Activated B cell treated with CpG ODN at 0.5 μM for 24 hours (primary cell): ENCODE measurements at regions not wholly inside any gene's neighbourhood (a gene's known extent, or its start where the extent isn't known, plus 50 kb on each side); places are given as distances from the start of the nearest gene placed in this dataset.
A peak's percentile ranks its signal among the peaks of the same experiment; 100 is the strongest.

Source experiments
- ATAC-seq: fragments of 200-7000 bp; cut with Tn5 transposase; one replicate; pipeline ENCODE4 v1.10.0; 2021; ENCODE audit warnings: low read depth, mild to moderate bottlenecking, moderate library complexity
- CTCF ChIA-PET: fragments of 350-600 bp; sonication (Branson Sonifier 250); formaldehyde crosslinking; loops from one replicate; lab custom pipeline; 2021; ENCODE audit warnings: antibody characterized with exemption; lab: Charles Lee
- POLR2A ChIA-PET: fragments of 350-600 bp; sonication (Branson Sonifier 250); formaldehyde crosslinking; loops from one replicate; lab custom pipeline; 2021; ENCODE audit warnings: antibody characterized with exemption; lab: Charles Lee
- DNase-seq: peaks from one replicate; pipeline ENCODE4 v3.0.0; 2022
- H3K27ac Mint-ChIP-seq: one replicate; pipeline ENCODE4 v1.8.0; 2020; ENCODE audit warnings: mixed read lengths
- H3K27me3 Mint-ChIP-seq: one replicate; pipeline ENCODE4 v1.8.0; 2021; ENCODE audit warnings: mixed read lengths
- H3K36me3 Mint-ChIP-seq: one replicate; pipeline ENCODE4 v1.8.0; 2021; ENCODE audit warnings: low read depth, mixed read lengths
- H3K4me1 Mint-ChIP-seq: one replicate; pipeline ENCODE4 v1.8.0; 2021; ENCODE audit warnings: mixed read lengths
- H3K4me3 Mint-ChIP-seq: one replicate; pipeline ENCODE4 v1.8.0; 2020; ENCODE audit warnings: mild to moderate bottlenecking, mixed read lengths
- H3K9me3 Mint-ChIP-seq: one replicate; pipeline ENCODE4 v1.8.0; 2020; ENCODE audit warnings: mixed read lengths
- CTCF ChIP-seq: fragments of 200-600 bp; IDR thresholded peaks from one replicate; pipeline ENCODE4 v1.8.0; 2022; ENCODE audit warnings: antibody characterized with exemption, mild to moderate bottlenecking
- intact Hi-C: fragments of 100-400 bp; cut with micrococcal nuclease; formaldehyde crosslinking; loops from one replicate; pipeline ENCODE4 v1.15.1; 2024

DNA sequence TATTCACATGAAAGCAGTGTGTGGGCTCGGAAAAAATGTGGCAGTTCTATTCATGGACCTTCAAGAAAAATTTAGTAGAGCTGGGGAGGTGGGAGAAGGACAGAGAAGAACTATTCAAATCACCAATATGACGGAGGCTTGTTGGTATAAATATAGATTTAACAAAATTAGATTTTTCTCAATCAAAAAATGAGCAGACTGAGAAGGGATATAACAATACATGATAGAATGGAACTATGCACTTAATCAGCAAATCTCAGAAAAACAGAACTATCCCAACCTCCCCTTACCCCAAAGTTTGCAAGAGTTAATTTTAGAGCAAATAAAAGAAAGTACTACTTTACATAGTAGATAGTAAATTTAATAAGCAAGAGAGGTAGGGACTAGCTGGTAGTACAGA, 194.6 kb upstream of the BCL6 start:
- ChIA-PET POLR2A (interaction anchor here (0.6 to 1.1 kb wide), 3 partner anchors 11 to 323 kb away, joined by 3 read pairs; no protein-coding TSS in a partner anchor), CTCF (interaction anchor here (1.1 kb wide), 1 partner anchor 189 kb away, joined by 3 read pairs; no protein-coding TSS in a partner anchor)
- intact Hi-C loops: loop anchor here (5.0 kb wide), 1 partner anchor 212 kb away; the partner anchor contains the start of gene LPP
- DNase-seq: no peak
- no peak overlapping the region for H3K4me3 Mint-ChIP-seq
- TF ChIP-seq CTCF: no peak
- H3K36me3 Mint-ChIP-seq: no peaks in the 10 kb centered on the region
- H3K9me3 Mint-ChIP-seq: no peaks in the 10 kb centered on the region
- H3K4me1 Mint-ChIP-seq: peaks cover 17% of the 10 kb centered on the region
- no peak overlapping the region for H3K27ac Mint-ChIP-seq
- ATAC-seq: no peak
- H3K27me3 Mint-ChIP-seq: peaks cover 13% of the 10 kb centered on the region

DNA sequence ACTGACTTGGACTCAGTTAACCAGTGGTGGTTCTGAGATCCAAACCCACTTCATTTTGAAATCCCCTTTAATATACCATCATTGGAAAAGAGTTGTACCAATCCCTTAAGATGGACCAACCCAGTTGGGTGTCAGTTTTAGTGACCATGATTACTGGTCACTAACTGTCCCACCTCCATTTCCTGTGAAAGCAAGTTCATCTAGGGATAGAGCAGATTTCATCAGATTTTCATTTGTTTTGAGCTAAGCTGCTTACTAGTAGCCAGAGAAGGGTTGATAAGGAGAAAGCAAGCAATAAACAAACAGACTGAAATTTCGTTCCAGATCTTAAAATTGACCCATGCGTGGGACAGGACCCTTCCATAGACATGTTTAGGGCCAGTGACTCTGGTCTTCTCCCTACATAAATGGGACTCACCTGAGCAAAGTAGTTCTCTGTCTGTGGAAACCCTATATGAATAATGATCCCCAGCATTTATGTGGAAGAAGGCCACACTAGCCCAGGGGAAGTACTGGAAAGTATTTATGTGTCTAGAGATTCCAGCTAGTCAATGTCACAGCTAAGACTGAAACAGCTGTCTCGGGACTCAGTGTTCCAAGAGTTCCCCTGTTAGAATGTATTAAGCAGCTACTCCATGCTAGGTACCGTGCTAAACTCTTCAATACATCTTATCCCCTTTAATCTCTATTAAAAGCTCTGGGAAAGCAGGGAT, 196.0 kb upstream of the BCL6 start:
- POLR2A ChIA-PET: interaction anchor here (0.8 to 2.0 kb wide), 2 partner anchors 26 to 196 kb away, joined by 3 to 6 read pairs; partner anchors contain the start of gene BCL6
- Mint-ChIP-seq H3K36me3 (no peaks in the 10 kb centered on the region), H3K4me3 (no peak overlapping the region), H3K4me1 (peaks cover 7% of the 10 kb centered on the region), H3K27me3 (peaks cover 17% of the 10 kb centered on the region), H3K27ac (no peak overlapping the region), H3K9me3 (no peaks in the 10 kb centered on the region)
- ATAC-seq (no peak), DNase-seq (no peak)
- CTCF ChIA-PET: interaction anchor here (1.0 to 1.8 kb wide), 2 partner anchors 33 to 191 kb away, joined by 4 to 5 read pairs; no protein-coding TSS in a partner anchor
- no peak for TF ChIP-seq CTCF
- intact Hi-C loops: no loop called here

GRCh38 chr3:187941848-187942194, 196.6 kb upstream of the BCL6 start:
- peaks cover 10% of the 10 kb centered on the region for H3K4me1 Mint-ChIP-seq
- no peak for DNase-seq
- intact Hi-C loops: no loop called here
- no peaks in the 10 kb centered on the region for H3K36me3 Mint-ChIP-seq
- H3K4me3 Mint-ChIP-seq: no peak overlapping the region
- no peak overlapping the region for H3K27ac Mint-ChIP-seq
- POLR2A ChIA-PET: interaction anchor here (0.8 to 2.0 kb wide), 2 partner anchors 25 to 197 kb away, joined by 3 to 6 read pairs; partner anchors contain the start of gene BCL6
- H3K9me3 Mint-ChIP-seq: no peaks in the 10 kb centered on the region
- no peak for TF ChIP-seq CTCF
- ATAC-seq: no peak
- H3K27me3 Mint-ChIP-seq: peaks cover 19% of the 10 kb centered on the region
- CTCF ChIA-PET: interaction anchor here (1.0 to 1.8 kb wide), 2 partner anchors 32 to 192 kb away, joined by 4 to 5 read pairs; no protein-coding TSS in a partner anchor

DNA sequence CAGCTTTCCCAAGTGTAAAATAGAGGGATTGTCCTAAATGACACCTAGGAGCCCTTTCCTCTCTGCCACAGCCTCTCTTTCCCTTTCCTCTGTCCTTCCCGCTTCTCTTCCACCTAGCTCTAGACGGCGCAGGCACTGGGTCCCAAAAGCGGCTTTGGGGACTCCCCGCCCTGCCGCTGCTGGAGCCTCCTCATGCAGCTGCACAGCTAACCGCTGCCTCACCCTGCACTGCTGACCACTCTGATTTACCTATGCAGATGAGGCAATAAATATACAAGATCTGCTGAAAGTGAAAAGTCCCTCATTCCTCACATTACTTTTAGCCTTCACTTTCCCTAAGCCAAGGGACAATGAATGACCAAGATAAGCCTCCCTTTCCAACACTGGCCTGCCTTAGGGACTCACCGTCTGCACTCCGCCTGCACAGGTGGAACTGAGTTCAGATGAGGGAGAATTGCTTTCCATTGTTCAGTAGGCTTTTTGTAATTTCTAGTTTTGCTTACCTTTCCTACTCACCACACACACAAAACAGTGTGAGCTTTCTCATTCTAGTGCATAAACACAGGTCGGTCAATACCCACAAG, 197.5 kb upstream of the BCL6 start:
- peaks cover 15% of the 10 kb centered on the region for H3K4me1 Mint-ChIP-seq
- intact Hi-C loops: no loop called here
- no peaks in the 10 kb centered on the region for H3K36me3 Mint-ChIP-seq
- ChIA-PET CTCF (interaction anchor here (0.6 to 1.8 kb wide), 3 partner anchors 19 to 296 kb away, joined by 3 to 5 read pairs (median 3); no protein-coding TSS in a partner anchor), POLR2A (interaction anchor here (0.5 to 2.6 kb wide), 6 partner anchors 9 to 998 kb away, joined by 3 to 9 read pairs (median 4); partner anchors contain the start of gene BCL6)
- H3K27ac Mint-ChIP-seq: no peak overlapping the region
- TF ChIP-seq CTCF: no peak
- peaks cover 17% of the 10 kb centered on the region for H3K27me3 Mint-ChIP-seq
- ATAC-seq: peak; percentile 80
- no peak overlapping the region for H3K4me3 Mint-ChIP-seq
- no peaks in the 10 kb centered on the region for H3K9me3 Mint-ChIP-seq
- no peak for DNase-seq
